ENCODE measurements at regions not wholly inside any gene's neighbourhood (a gene's known extent, or its start where the extent isn't known, plus 50 kb on each side); places are given as distances from the start of the nearest gene placed in this dataset.

DNA sequence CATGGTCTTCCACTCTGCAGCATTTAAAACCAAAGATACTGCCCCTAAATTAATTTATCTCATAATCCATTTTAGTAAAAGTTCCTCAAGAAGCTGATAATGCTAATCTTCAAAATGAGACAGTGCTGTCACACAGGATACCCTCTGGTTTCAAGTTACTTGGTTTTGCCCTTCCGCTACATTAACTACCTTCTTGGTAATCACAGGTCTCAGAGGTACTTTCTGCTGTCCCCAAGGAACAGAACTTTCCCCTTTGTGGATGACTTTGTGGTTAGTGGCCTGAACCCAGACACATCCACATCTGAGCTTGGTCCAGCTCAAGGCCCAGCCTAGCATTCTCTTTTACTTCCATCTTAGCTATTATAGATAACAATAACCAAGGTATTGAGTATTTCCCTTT is 88.8 kb upstream of the TMEM26 start:
- CTCF ChIA-PET, result no interaction called here
- intact Hi-C loops (cut with micrococcal nuclease; ENCODE audit: unreplicated experiment), result no loop called here
- no TSS peak for BruUV-seq (replicated peaks)
- H3K36me3 Mint-ChIP-seq (ENCODE audit: insufficient read depth, unreplicated experiment), result no peaks in the 10 kb centered on the region
- H3K4me1 Mint-ChIP-seq (ENCODE audit: low read depth, unreplicated experiment), result no peaks in the 10 kb centered on the region
- no peaks in the 10 kb centered on the region for H3K9me3 Mint-ChIP-seq (ENCODE audit: low read depth, unreplicated experiment)
- DNase-seq, result no peak
- H3K4me3 Mint-ChIP-seq (ENCODE audit: low read depth, unreplicated experiment), result no peak overlapping the region
- H3K27ac Mint-ChIP-seq (ENCODE audit: unreplicated experiment), result no peak overlapping the region
- peaks cover 32% of the 10 kb centered on the region for H3K27me3 Mint-ChIP-seq (ENCODE audit: unreplicated experiment)
- TF ChIP-seq, protein P1, sequence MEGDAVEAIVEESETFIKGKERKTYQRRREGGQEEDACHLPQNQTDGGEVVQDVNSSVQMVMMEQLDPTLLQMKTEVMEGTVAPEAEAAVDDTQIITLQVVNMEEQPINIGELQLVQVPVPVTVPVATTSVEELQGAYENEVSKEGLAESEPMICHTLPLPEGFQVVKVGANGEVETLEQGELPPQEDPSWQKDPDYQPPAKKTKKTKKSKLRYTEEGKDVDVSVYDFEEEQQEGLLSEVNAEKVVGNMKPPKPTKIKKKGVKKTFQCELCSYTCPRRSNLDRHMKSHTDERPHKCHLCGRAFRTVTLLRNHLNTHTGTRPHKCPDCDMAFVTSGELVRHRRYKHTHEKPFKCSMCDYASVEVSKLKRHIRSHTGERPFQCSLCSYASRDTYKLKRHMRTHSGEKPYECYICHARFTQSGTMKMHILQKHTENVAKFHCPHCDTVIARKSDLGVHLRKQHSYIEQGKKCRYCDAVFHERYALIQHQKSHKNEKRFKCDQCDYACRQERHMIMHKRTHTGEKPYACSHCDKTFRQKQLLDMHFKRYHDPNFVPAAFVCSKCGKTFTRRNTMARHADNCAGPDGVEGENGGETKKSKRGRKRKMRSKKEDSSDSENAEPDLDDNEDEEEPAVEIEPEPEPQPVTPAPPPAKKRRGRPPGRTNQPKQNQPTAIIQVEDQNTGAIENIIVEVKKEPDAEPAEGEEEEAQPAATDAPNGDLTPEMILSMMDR (IDR thresholded peaks at IDR 0.05; ENCODE audit: unreplicated experiment), result no peak

DNA sequence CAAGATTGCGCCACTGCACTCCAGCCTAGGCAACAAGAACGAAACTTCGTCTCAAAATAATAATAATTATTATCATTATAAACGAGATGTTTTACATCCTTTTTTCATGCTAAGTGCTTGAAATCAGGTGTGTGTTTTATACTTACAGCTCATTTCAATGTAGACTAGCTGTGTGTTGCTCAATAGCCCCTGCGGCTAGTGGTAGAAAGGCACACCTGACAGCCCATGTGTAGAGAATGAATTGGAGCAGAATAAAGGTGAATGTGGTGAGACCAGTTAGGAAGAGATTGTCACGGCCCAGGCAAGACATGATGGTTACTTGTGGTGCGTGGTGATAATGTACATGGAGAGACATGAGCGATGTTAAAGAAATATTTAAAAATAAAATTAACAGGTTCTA is 86.7 kb upstream of the TMEM26 start:
- Mint-ChIP-seq H3K27ac (ENCODE audit: unreplicated experiment) (no peak overlapping the region), H3K36me3 (ENCODE audit: insufficient read depth, unreplicated experiment) (no peaks in the 10 kb centered on the region), H3K9me3 (ENCODE audit: low read depth, unreplicated experiment) (no peaks in the 10 kb centered on the region), H3K27me3 (ENCODE audit: unreplicated experiment) (peaks cover 29% of the 10 kb centered on the region), H3K4me3 (ENCODE audit: low read depth, unreplicated experiment) (no peak overlapping the region), H3K4me1 (ENCODE audit: low read depth, unreplicated experiment) (no peaks in the 10 kb centered on the region)
- TF ChIP-seq, protein P1 (IDR thresholded peaks at IDR 0.05; ENCODE audit: unreplicated experiment), result no peak
- DNase-seq, result no peak
- intact Hi-C loops (cut with micrococcal nuclease; ENCODE audit: unreplicated experiment), result no loop called here
- BruUV-seq (replicated peaks), result no TSS peak
- CTCF ChIA-PET, result no interaction called here

DNA sequence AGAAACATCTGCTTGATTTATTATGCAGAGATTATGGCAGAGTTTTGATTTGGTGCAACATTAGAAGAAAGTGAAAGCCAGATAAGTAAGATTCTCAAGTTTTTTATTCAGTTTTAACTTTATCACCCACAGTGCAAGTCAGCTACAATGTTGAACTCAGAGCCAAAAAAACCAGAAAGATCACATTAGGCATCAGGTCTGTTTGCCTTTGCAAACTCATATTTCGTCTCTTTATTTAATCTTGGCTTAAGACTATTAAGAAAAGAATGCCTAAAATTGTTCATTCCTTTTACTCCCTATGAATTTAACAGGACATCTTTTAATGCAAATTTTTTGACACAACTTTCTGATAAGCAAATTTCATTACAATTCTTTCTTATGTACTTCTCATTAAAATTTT is 76.0 kb upstream of the TMEM26 start:
- Mint-ChIP-seq H3K4me1 (ENCODE audit: low read depth, unreplicated experiment) (no peaks in the 10 kb centered on the region), H3K27ac (ENCODE audit: unreplicated experiment) (no peak overlapping the region), H3K27me3 (ENCODE audit: unreplicated experiment) (peaks cover 6% of the 10 kb centered on the region), H3K4me3 (ENCODE audit: low read depth, unreplicated experiment) (no peak overlapping the region), H3K36me3 (ENCODE audit: insufficient read depth, unreplicated experiment) (no peaks in the 10 kb centered on the region), H3K9me3 (ENCODE audit: low read depth, unreplicated experiment) (peaks cover 2% of the 10 kb centered on the region)
- intact Hi-C loops (cut with micrococcal nuclease; ENCODE audit: unreplicated experiment), result no loop called here
- CTCF ChIA-PET, result no interaction called here
- no peak for DNase-seq
- TF ChIP-seq, protein P1 (IDR thresholded peaks at IDR 0.05; ENCODE audit: unreplicated experiment), result no peak
- BruUV-seq (replicated peaks), result no TSS peak

DNA sequence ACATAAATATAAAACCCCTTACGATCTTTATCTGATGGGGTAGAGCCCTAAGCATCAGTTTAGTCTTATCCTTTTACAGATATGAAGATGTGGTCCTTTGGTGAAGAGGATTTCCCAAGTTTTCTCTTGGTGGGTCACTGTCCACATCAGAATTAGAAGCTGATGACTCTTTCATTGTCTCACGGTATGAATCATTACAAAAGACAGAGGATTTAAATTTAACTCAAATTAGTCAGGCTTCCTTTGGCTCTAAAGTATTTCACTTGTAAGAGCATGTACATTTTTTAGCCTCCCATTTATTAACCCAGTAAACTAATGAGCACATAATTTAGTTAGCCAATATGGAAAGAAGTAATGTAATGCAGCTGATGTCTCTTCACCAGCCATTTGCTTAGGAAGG is 49.9 kb upstream of the TMEM26 start:
- intact Hi-C loops (cut with micrococcal nuclease; ENCODE audit: unreplicated experiment), result no loop called here
- no peaks in the 10 kb centered on the region for H3K36me3 Mint-ChIP-seq (ENCODE audit: insufficient read depth, unreplicated experiment)
- no peaks in the 10 kb centered on the region for H3K9me3 Mint-ChIP-seq (ENCODE audit: low read depth, unreplicated experiment)
- CTCF ChIA-PET, result no interaction called here
- no peaks in the 10 kb centered on the region for H3K27me3 Mint-ChIP-seq (ENCODE audit: unreplicated experiment)
- H3K4me3 Mint-ChIP-seq (ENCODE audit: low read depth, unreplicated experiment), result no peak overlapping the region
- TF ChIP-seq, protein P1 (IDR thresholded peaks at IDR 0.05; ENCODE audit: unreplicated experiment), result no peak
- no TSS peak for BruUV-seq (replicated peaks)
- no peaks in the 10 kb centered on the region for H3K4me1 Mint-ChIP-seq (ENCODE audit: low read depth, unreplicated experiment)
- DNase-seq, result no peak
- H3K27ac Mint-ChIP-seq (ENCODE audit: unreplicated experiment), result no peak overlapping the region
